Activated CD4-positive, CD25-positive, alpha-beta regulatory T cell treated with anti-CD3 and anti-CD28 coated beads, Interleukin-2, amount 50 U/mL, for 72 hours (primary cell): ENCODE measurements at regions not wholly inside any gene's neighbourhood (a gene's known extent, or its start where the extent isn't known, plus 50 kb on each side); places are given as distances from the start of the nearest gene placed in this dataset.

Source experiments
- DNase-seq: peaks from one replicate; pipeline ENCODE4 v3.0.0; 2021

- DNase-seq: no peak
These were observed 637.3 kb downstream of the TUSC7 start for GRCh38 chr3:117346901-117347300.

- DNase-seq: no peak
These were observed 639.3 kb downstream of the TUSC7 start for GRCh38 chr3:117348884-117349283.

DNA sequence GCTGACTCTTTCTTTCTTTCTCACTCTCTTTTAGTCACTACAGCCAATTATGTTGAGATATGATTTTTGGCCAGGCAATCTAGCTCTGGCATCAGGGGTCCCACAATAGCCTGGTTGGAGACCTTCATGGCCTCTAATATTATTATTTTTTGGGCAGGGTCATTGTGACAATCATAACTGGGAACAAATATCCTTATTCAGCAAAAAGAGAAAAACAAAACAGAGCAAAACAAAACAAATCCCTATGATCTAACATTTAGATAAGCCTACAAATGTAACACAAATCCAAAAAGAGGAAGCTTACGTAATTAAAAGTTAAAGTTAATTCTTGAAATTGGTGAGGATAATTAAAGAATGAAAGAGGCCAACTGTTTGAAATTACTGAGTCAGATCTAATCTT, 640.0 kb downstream of the TUSC7 start:
- no peak for DNase-seq

DNA sequence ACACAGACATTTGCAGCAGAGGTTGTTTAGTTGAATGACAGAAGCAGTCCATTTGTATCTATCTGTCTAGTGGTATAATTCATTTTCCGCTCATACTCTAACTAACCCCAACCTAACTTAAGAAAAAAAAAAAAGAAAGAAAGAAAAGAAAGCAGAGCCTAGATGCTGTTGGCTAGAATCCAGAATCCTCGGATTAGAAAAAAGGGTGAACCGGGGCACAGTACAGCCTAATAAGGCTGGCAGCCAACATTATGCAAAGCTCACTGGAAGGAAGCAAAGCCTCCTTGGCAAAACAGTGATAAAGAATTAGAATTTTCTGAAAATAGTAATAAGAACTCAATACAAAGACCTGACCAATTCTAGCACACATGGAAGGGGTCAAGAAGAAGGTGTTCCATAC, 640.8 kb downstream of the TUSC7 start:
- no peak for DNase-seq

GRCh38 chr3:117355566-117355965, 646.0 kb downstream of the TUSC7 start:
- DNase-seq: no peak

- DNase-seq: no peak
These were observed 646.6 kb downstream of the TUSC7 start for GRCh38 chr3:117356091-117356705.

GRCh38 chr3:117358717-117359314, 649.2 kb downstream of the TUSC7 start:
- DNase-seq: no peak

DNA sequence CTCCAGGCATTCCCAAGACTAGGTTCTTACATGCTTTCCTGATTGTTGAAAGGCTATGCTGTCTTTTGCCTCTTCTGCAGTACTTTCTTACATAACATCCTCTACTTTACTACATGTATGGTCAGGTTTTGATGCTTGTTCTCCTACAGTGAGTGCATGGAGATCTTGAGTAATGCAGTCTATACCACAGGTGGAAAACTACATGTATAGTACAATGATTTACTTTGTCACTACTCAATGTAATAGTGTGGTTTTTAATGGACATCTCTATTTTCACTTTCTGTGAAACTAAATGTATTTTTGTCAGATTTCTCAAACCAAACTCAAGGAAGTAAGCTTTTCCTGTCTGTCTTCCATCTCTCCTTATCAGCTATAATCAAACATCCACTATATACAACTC, 657.0 kb downstream of the TUSC7 start:
- no peak for DNase-seq

DNA sequence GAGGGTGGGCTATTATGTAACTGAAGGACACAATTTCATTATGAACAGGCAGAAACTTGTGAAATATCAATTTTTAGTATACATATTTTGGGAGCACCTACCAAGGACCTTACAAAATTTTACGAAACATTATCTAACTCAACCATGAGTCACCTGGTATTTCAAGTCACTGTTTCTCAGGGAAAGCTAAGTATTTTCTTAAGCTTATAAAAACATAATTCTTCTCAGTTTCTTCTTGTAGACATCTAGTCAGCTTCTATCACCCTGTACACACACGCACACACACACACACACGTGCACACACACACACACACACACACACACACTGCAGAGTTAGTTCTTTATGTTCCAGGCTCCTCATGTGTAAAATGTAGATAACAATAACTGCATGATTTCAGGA, 658.3 kb downstream of the TUSC7 start:
- no peak for DNase-seq

DNA sequence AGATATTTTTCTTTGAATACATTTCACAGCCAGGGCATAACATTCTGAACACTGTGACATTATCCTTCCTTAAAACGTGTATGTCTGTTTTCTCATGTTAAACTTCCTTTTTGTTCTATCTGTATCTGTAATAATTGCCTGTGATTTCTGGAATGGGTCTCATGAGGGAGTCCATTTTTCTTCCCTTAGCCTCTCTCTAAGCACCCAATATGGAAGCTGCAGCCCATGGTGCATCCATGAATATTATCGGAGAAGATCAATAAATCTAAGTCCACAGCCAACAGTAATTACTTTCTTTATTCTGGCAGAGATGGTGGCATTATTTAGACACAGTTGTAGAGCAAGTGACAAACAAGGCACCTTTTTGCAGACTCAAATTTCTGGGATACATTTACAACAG, 671.1 kb downstream of the TUSC7 start:
- DNase-seq: no peak

- DNase-seq: no peak
These were observed 683.5 kb downstream of the TUSC7 start for GRCh38 chr3:117393119-117393518.

DNA sequence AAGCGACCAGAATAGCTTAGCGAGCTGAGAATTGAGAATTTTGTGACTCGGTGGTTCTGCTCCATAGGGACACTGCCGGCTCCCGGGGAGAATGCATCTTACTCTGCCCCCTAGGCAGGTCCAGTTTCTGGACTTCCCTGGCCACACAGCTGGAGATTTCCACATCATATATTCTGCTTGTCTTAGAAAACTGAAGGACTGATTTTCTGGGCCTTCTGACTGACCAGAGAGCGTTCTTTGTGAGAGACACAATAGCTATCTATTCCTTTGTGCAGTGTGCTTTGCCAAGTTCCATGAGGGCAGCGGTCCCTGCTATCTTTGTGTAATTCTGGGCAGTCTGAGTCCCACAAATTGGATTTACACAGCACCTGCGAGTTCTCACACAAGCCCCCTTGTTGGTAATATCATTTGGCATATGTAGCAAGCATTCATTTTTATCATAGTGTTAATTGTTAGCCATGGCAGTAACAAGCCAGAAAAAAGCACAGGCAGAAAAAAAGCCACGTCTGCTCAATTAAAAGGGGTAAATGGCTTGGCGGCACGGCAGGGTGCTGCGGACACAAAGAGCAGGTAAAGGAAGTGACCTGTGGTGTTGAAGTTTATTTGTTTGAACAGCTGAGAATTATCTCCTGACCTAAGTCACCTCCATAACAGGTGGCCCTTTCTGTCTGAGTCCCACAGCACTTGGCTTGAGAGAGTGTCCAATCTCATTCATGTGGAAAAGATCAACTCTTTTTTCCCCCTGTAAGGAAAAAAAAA, 688.7 kb downstream of the TUSC7 start:
- no peak for DNase-seq

GRCh38 chr3:117399311-117400078, 689.9 kb downstream of the TUSC7 start:
- DNase-seq: no peak

DNA sequence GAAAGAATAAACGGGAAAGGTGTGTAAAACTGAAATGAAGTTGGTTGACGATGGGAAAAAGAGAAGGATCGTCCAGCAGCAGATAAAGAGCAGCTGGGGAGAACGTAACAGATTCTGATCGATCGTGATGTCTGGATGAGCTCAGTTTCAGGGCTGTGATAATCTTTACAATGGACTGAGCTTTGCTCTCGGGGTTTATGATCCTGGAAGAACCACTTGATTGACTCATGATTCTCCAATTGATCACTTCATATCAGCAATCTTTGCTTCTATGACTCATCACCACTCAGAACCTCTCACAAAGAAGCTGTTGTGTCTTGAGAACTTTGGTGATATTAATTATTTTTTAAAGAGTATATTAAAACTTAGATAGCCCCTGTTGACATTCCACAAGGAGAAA, 690.7 kb downstream of the TUSC7 start:
- no peak for DNase-seq

DNA sequence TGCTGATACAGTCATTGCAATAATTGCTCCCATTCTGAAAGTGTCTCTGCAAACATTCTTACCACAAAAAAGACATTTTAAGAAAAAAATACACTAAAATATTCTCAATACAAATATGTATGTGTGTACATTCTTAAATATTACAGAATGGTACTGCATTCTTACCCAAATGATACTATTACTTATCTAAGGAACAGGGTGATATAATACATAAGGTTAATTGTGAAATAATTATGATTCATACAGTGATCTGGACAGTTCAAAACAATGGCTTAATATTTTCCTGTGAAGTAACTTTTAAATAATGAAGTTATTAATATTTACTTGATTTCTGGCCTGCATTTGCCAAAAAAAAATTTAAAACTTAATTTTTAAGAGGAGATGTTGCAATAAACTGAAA, 694.6 kb downstream of the TUSC7 start:
- DNase-seq: no peak

DNA sequence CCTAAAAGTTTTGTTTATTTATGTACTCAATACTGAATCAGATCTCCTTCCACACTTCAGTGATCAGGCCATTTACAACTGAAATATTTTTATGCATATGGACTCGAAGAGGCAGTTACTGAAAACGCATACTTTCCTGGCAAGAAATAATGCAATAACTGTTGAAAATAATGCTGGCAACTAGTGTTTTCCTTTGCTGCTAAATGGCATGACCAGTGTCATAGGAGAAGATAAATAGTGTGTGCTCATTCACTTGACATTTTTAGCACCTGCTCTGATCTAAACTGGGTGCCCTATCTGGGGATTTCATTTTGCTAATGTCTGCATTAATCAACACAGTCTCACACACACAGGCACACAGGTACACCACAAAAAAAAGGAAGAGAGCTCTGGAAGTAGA, 695.2 kb downstream of the TUSC7 start:
- no peak for DNase-seq

GRCh38 chr3:117405359-117405758, 695.8 kb downstream of the TUSC7 start:
- no peak for DNase-seq

GRCh38 chr3:117407317-117407716, 697.7 kb downstream of the TUSC7 start:
- DNase-seq: no peak

DNA sequence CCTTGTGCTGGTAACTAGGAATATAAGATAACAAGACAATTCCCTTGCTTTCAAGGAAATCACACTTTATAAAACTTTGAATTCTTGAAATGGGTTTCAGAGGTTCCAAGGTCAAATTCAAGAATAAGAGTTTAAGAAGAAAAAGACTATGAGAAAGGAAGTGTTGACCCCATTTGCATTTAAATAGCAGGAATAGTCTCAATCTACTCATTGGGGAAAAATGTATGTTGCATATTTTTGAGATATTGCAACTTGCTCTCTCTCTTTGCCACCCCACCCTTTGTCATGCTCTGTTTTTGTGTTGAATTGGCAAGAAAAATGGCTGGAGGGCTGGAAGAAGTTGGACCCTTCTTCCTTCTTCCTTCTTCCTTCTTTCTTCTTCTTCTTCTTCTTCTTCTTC, 699.2 kb downstream of the TUSC7 start:
- DNase-seq: no peak

DNA sequence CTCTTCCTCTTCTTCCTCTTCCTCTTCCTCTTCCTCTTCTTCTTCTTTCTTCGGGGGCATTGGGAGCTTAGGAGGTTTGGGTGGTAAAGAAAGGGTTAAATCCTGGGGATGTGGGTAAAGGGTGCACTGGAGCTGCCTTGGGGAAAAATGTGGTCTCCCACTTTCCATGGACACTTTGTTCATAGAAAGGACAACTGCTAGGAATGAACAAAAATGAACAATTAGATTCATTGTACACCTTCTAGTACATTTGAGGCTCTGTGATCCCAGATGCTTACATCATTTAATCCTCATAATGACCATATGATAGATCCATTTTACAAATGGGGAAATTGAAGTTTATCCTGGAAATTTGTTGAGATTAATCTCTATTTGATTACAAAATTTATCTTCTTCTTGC, 699.7 kb downstream of the TUSC7 start:
- DNase-seq: no peak

- no peak for DNase-seq
These were observed 700.3 kb downstream of the TUSC7 start for GRCh38 chr3:117409701-117410459.

DNA sequence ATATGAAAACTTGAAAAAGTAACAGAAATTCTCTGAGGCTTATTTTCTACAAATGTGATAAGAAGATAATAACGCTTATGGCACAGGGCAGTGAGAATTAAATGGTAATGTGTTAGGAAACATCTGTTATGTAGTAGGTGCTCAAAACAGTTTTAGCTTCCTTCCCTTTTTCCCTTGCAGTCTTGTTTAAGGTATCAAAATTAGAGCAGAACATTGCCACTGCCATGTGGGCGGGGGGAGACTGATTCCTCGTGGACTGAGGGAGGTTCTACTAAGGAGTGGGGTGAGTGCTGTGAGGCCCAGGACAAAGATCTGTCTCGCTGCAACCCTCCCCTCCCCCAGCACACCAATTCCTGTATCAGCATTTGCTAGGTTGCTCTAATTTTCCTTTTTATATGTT, 702.4 kb downstream of the TUSC7 start:
- DNase-seq: no peak

DNA sequence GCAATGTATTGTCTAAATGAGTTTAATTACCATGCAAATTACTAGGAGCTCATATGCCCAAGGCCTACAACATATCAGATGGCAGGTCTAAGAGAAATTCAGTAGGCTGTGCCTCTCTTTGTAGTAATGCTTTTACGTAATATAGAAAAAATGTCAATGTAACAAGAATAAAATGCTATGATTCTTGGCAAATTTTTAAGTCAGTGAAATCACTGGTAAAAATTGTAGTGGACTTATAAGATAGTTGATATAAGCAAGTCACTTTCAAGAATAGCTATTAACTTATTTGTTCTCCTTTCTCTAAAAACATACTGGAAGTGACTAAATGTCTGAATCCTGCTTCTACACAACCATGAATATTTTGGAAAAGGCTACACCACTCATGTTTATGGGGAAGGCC, 707.8 kb downstream of the TUSC7 start:
- DNase-seq: no peak
